Osteoblast (primary cell): ENCODE measurements at regions not wholly inside any gene's neighbourhood (a gene's known extent, or its start where the extent isn't known, plus 50 kb on each side); places are given as distances from the start of the nearest gene placed in this dataset.
"Not testable (repeated sequence)": the region's sequence is repeated elsewhere in the genome, so short reads cannot be mapped to it uniquely, and the experiment has no call there.

ENCODE experiments used
- DNase-seq: peaks from one replicate; pipeline ENCODE4 v3.0.0; 2011; ENCODE audit warnings: low spot score, mixed read lengths; ENCODE audit not compliant: insufficient read length; ENCODE audit errors: missing footprints
- H2AFZ ChIP-seq: 2 replicates; pipeline ENCODE4 v1.6.0; 2011; ENCODE audit warnings: mild to moderate bottlenecking, low read length
- H3K27ac ChIP-seq: 2 replicates; pipeline ENCODE4 v1.5.1; 2011; ENCODE audit warnings: mild to moderate bottlenecking, low read depth, low read length, moderate library complexity
- H3K27me3 ChIP-seq: 2 replicates; pipeline ENCODE4 v1.6.0; 2012; ENCODE audit warnings: mild to moderate bottlenecking, control low read depth, inconsistent platforms, low read length, moderate library complexity; ENCODE audit not compliant: insufficient read depth
- H3K36me3 ChIP-seq: 2 replicates; pipeline ENCODE4 v1.5.1; 2011; ENCODE audit warnings: mild to moderate bottlenecking, low read length, control low read depth, moderate library complexity; ENCODE audit not compliant: insufficient read depth
- H3K4me1 ChIP-seq: 2 replicates; pipeline ENCODE4 v1.5.1; 2011; ENCODE audit warnings: mild to moderate bottlenecking, low read length, control low read depth, moderate library complexity; ENCODE audit not compliant: insufficient read depth
- H3K4me2 ChIP-seq: 2 replicates; pipeline ENCODE4 v1.6.0; 2011; ENCODE audit warnings: mild to moderate bottlenecking, low read length; ENCODE audit not compliant: insufficient read depth
- H3K4me3 ChIP-seq: fragments of 200-600 bp; sonication (generic); 3 replicates; pipeline ENCODE4 v1.5.1; 2012; ENCODE audit warnings: mild to moderate bottlenecking, low read length, inconsistent platforms; ENCODE audit not compliant: insufficient read depth
- H3K79me2 ChIP-seq: 2 replicates; pipeline ENCODE4 v1.6.0; 2012; ENCODE audit warnings: mild to moderate bottlenecking, low read length, control low read depth, inconsistent platforms; ENCODE audit not compliant: insufficient read depth
- H3K9me3 ChIP-seq: 2 replicates; pipeline ENCODE4 v1.5.1; 2011; ENCODE audit warnings: low read depth, low read length, control low read depth
- H4K20me1 ChIP-seq: 2 replicates; pipeline ENCODE4 v1.6.0; 2012; ENCODE audit warnings: mild to moderate bottlenecking, low read length, control low read depth; ENCODE audit not compliant: insufficient read depth
- CTCF ChIP-seq: IDR thresholded peaks from 2 replicates; pipeline ENCODE4 v1.5.1; 2011; ENCODE audit warnings: mild to moderate bottlenecking, low read depth, low read length, moderate library complexity; ENCODE audit errors: extremely low read depth

- Histone ChIP-seq H3K36me3 (no peaks in the 10 kb centered on the region), H3K4me2 (no peak overlapping the region), H3K4me3 (no peak overlapping the region), H2AFZ (no peak overlapping the region), H3K27ac (no peak overlapping the region), H3K4me1 (no peaks in the 10 kb centered on the region), H3K79me2 (no peaks in the 10 kb centered on the region), H3K9me3 (peaks cover 3% of the 10 kb centered on the region), H4K20me1 (no peaks in the 10 kb centered on the region), H3K27me3 (no peaks in the 10 kb centered on the region)
- no peak for TF ChIP-seq CTCF
- DNase-seq = no peak
Observed at GRCh38 chr18:78827141-78827540, 152.5 kb upstream of the SALL3 start.

- no peaks in the 10 kb centered on the region for H3K79me2 ChIP-seq
- no peak for TF ChIP-seq CTCF
- no peaks in the 10 kb centered on the region for H4K20me1 ChIP-seq
- H3K36me3 ChIP-seq = no peaks in the 10 kb centered on the region
- H3K9me3 ChIP-seq = peaks cover 3% of the 10 kb centered on the region
- no peak overlapping the region for H2AFZ ChIP-seq
- H3K27ac ChIP-seq = no peak overlapping the region
- H3K4me3 ChIP-seq = no peak overlapping the region
- H3K4me1 ChIP-seq = no peaks in the 10 kb centered on the region
- H3K4me2 ChIP-seq = no peak overlapping the region
- no peaks in the 10 kb centered on the region for H3K27me3 ChIP-seq
- DNase-seq = no peak
Observed at GRCh38 chr18:78828131-78828530, 151.5 kb upstream of the SALL3 start.

GRCh38 chr18:78829026-78829425 is 150.6 kb upstream of the SALL3 start:
- not testable (repeated sequence) for H3K9me3 ChIP-seq, H4K20me1 ChIP-seq, H3K4me2 ChIP-seq

DNA sequence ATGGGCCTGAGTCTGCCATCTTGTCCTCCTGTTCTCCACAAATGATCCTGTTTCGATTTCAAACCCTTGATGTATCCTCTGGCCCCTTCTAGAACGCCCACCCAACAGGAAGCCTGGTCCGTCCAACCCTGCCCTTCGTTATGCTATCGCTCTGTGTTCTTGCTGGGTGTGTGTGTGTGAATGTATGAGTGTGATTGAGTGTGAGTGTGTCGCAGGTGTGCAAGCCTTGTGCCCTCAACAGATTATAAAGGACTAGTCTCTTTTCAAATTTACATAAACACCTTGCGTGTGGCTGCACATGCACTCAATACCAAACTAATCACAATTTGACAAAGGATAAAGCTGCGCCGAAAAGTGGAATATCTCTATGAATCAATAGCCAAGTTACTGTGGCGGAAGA is 149.5 kb upstream of the SALL3 start:
- peaks cover 6% of the 10 kb centered on the region for H3K9me3 ChIP-seq
- TF ChIP-seq CTCF = no peak
- no peaks in the 10 kb centered on the region for H3K4me1 ChIP-seq

More at GRCh38 chr18:78829026-78829425, 150.6 kb upstream of the SALL3 start:
- H3K4me1 ChIP-seq, H3K36me3 ChIP-seq, H3K79me2 ChIP-seq, H2AFZ ChIP-seq, H3K27me3 ChIP-seq, DNase-seq, H3K4me3 ChIP-seq, H3K27ac ChIP-seq: not testable (repeated sequence)

More for the DNA sequence above, 149.5 kb upstream of the SALL3 start:
- Histone ChIP-seq H4K20me1 (no peaks in the 10 kb centered on the region), H3K4me3 (no peak overlapping the region), H3K36me3 (no peaks in the 10 kb centered on the region), H3K27ac (no peak overlapping the region), H2AFZ (no peak overlapping the region), H3K4me2 (no peak overlapping the region), H3K27me3 (no peaks in the 10 kb centered on the region), H3K79me2 (no peaks in the 10 kb centered on the region)
- DNase-seq = no peak
